PC-9 (cell line): ENCODE measurements at regions not wholly inside any gene's neighbourhood (a gene's known extent, or its start where the extent isn't known, plus 50 kb on each side); places are given as distances from the start of the nearest gene placed in this dataset.

ENCODE experiments used
- BruUV-seq: library from RNA; stranded (reverse); fragments of 400-500 nt; replicated peaks from 2 replicates; lab custom pipeline; 2021; lab: Mats Ljungman, UMichigan
- CTCF ChIA-PET: fragments of 300-600 bp; sonication (Branson Sonifier 250); formaldehyde crosslinking; loops from one replicate; lab custom pipeline; 2022; ENCODE audit warnings: antibody characterized with exemption; lab: Charles Lee
- POLR2A ChIA-PET: fragments of 300-600 bp; sonication (Branson Sonifier 250); formaldehyde crosslinking; loops from one replicate; lab custom pipeline; 2022; ENCODE audit warnings: antibody characterized with exemption; ENCODE audit not compliant: unreplicated experiment; lab: Charles Lee
- DNase-seq, 2 experiments: peaks; one replicate each; pipeline versions ENCODE4 v3.0.0 to v3.0.0-alpha.2; 2015 to 2022; ENCODE audit warnings: mixed read lengths in 1 of 2
- H2AFZ ChIP-seq: fragments of 200-600 bp; sonication (generic); 2 replicates; pipeline ENCODE4 v1.8.1; 2017; ENCODE audit warnings: antibody characterized with exemption
- H3F3A ChIP-seq: fragments of 200-600 bp; sonication (generic); 2 replicates; pipeline ENCODE4 v1.8.1; 2017; ENCODE audit warnings: antibody characterized with exemption, mild to moderate bottlenecking, low read depth; ENCODE audit not compliant: insufficient read depth
- H3K27ac ChIP-seq: fragments of 200-600 bp; sonication (generic); 2 replicates; pipeline ENCODE4 v1.6.1; 2016; ENCODE audit warnings: mixed run types
- H3K27me3 ChIP-seq: fragments of 200-600 bp; sonication (generic); 2 replicates; pipeline ENCODE4 v1.6.1; 2016; ENCODE audit warnings: low read depth, mixed run types; ENCODE audit not compliant: insufficient read depth
- H3K36me3 ChIP-seq: fragments of 200-600 bp; sonication (generic); 2 replicates; pipeline ENCODE4 v1.6.1; 2016; ENCODE audit warnings: low read depth, mixed run types
- H3K4me1 ChIP-seq: fragments of 200-600 bp; sonication (generic); replicated peaks from 2 replicates; pipeline ENCODE4 v1.6.1; 2016; ENCODE audit warnings: mixed run types; ENCODE audit not compliant: insufficient read depth
- H3K4me2 ChIP-seq: fragments of 200-600 bp; sonication (generic); 2 replicates; pipeline ENCODE4 v1.6.1; 2017; ENCODE audit warnings: mixed run types
- H3K4me3 ChIP-seq: fragments of 200-600 bp; sonication (generic); 2 replicates; pipeline ENCODE4 v1.6.1; 2016; ENCODE audit warnings: mixed run types
- H3K79me2 ChIP-seq: fragments of 200-600 bp; sonication (generic); 2 replicates; pipeline ENCODE4 v1.6.1; 2017; ENCODE audit warnings: low read depth, mixed run types
- H3K9me2 ChIP-seq: fragments of 200-600 bp; sonication (generic); 2 replicates; pipeline ENCODE4 v1.8.1; 2017; ENCODE audit warnings: mild to moderate bottlenecking; ENCODE audit not compliant: insufficient read depth
- H3K9me3 ChIP-seq: fragments of 200-600 bp; sonication (generic); 2 replicates; pipeline ENCODE4 v1.8.1; 2016; ENCODE audit warnings: low read depth; ENCODE audit not compliant: insufficient read depth
- H4K20me1 ChIP-seq: fragments of 200-600 bp; sonication (generic); 2 replicates; pipeline ENCODE4 v1.8.1; 2017; ENCODE audit not compliant: insufficient read depth
- CTCF ChIP-seq: fragments of 200-600 bp; sonication (generic); conservative IDR thresholded peaks from 2 replicates; pipeline ENCODE4 v1.6.1; 2017; ENCODE audit warnings: mixed run types, antibody characterized with exemption, mild to moderate bottlenecking, moderate library complexity
- EZH2 ChIP-seq: fragments of 200-600 bp; sonication (generic); IDR thresholded peaks from 2 replicates; pipeline ENCODE4 v1.8.0; 2017; ENCODE audit warnings: antibody characterized with exemption, low read depth
- intact Hi-C: fragments of 100-400 bp; cut with micrococcal nuclease; formaldehyde crosslinking; loops from one replicate; pipeline ENCODE4 v1.10.0; 2022; ENCODE audit not compliant: unreplicated experiment

GRCh38 chr5:53819482-53819881 lies 259.0 kb downstream of the NDUFS4 start:
- Histone ChIP-seq H3K4me3 (no peak overlapping the region), H4K20me1 (no peaks in the 10 kb centered on the region), H3K79me2 (no peaks in the 10 kb centered on the region), H3K4me2 (no peak overlapping the region), H3K27me3 (no peaks in the 10 kb centered on the region), H3K9me2 (no peaks in the 10 kb centered on the region), H3F3A (no peaks in the 10 kb centered on the region), H2AFZ (peak overlapping the region; percentile 46; the same call in 1 of the 2 replicates), H3K27ac (no peak overlapping the region), H3K4me1 (no peaks in the 10 kb centered on the region), H3K9me3 (no peaks in the 10 kb centered on the region), H3K36me3 (no peaks in the 10 kb centered on the region)
- no TSS peak for BruUV-seq
- ChIA-PET POLR2A (interaction anchor here (0.6 kb wide), 1 partner anchor 452 kb away, joined by 4 read pairs; no protein-coding TSS in a partner anchor), CTCF (no interaction called here)
- DNase-seq: no peak
- no peak for TF ChIP-seq CTCF
- no peak for TF ChIP-seq EZH2
- intact Hi-C loops: no loop called here

GRCh38 chr5:53820119-53820801 lies 259.8 kb downstream of the NDUFS4 start:
- no peak for TF ChIP-seq EZH2
- no peak for TF ChIP-seq CTCF
- no TSS peak for BruUV-seq
- H4K20me1 ChIP-seq: no peaks in the 10 kb centered on the region
- H3K36me3 ChIP-seq: no peaks in the 10 kb centered on the region
- H3K4me2 ChIP-seq: no peak overlapping the region
- H3K27me3 ChIP-seq: no peaks in the 10 kb centered on the region
- H3K27ac ChIP-seq: no peak overlapping the region
- no peaks in the 10 kb centered on the region for H3K9me2 ChIP-seq
- H2AFZ ChIP-seq: no peak overlapping the region
- H3F3A ChIP-seq: no peaks in the 10 kb centered on the region
- CTCF ChIA-PET: no interaction called here
- POLR2A ChIA-PET: interaction anchor here (0.6 kb wide), 1 partner anchor 452 kb away, joined by 4 read pairs; no protein-coding TSS in a partner anchor
- no peaks in the 10 kb centered on the region for H3K9me3 ChIP-seq
- H3K79me2 ChIP-seq: no peaks in the 10 kb centered on the region
- intact Hi-C loops: no loop called here
- DNase-seq: no peak
- no peak overlapping the region for H3K4me3 ChIP-seq
- no peaks in the 10 kb centered on the region for H3K4me1 ChIP-seq

GRCh38 chr5:53820802-53821171 lies 260.3 kb downstream of the NDUFS4 start:
- no TSS peak for BruUV-seq
- no peaks in the 10 kb centered on the region for H4K20me1 ChIP-seq
- CTCF ChIA-PET: no interaction called here
- POLR2A ChIA-PET: no interaction called here
- intact Hi-C loops: no loop called here
- H2AFZ ChIP-seq: no peak overlapping the region
- H3K4me2 ChIP-seq: no peak overlapping the region
- no peaks in the 10 kb centered on the region for H3K36me3 ChIP-seq
- TF ChIP-seq CTCF (no peak), EZH2 (no peak)
- no peaks in the 10 kb centered on the region for H3K4me1 ChIP-seq
- no peak for DNase-seq
- no peaks in the 10 kb centered on the region for H3K27me3 ChIP-seq
- H3K27ac ChIP-seq: no peak overlapping the region
- no peaks in the 10 kb centered on the region for H3K9me3 ChIP-seq
- no peak overlapping the region for H3K4me3 ChIP-seq
- no peaks in the 10 kb centered on the region for H3K9me2 ChIP-seq
- H3F3A ChIP-seq: no peaks in the 10 kb centered on the region
- H3K79me2 ChIP-seq: no peaks in the 10 kb centered on the region
